GM23248 (cell line): ENCODE measurements at regions not wholly inside any gene's neighbourhood (a gene's known extent, or its start where the extent isn't known, plus 50 kb on each side); places are given as distances from the start of the nearest gene placed in this dataset.
"Not testable (repeated sequence)": the region's sequence is repeated elsewhere in the genome, so short reads cannot be mapped to it uniquely, and the experiment has no call there.

Source experiments
- DNase-seq: peaks from one replicate; pipeline ENCODE4 v3.0.0-alpha.2; 2015
- H2AFZ ChIP-seq: fragments of 200-600 bp; sonication (generic); 2 replicates; pipeline ENCODE4 v1.6.1; 2016; ENCODE audit warnings: antibody characterized with exemption
- H3F3A ChIP-seq: fragments of 200-600 bp; sonication (generic); 2 replicates; pipeline ENCODE4 v1.6.1; 2016; ENCODE audit warnings: mild to moderate bottlenecking, antibody characterized with exemption, mixed run types; ENCODE audit not compliant: insufficient read depth
- H3K27ac ChIP-seq: fragments of 200-600 bp; sonication (generic); 2 replicates; pipeline ENCODE4 v1.5.1; 2016; ENCODE audit warnings: mild to moderate bottlenecking
- H3K27me3 ChIP-seq: fragments of 200-600 bp; sonication (generic); replicated peaks from 2 replicates; pipeline ENCODE4 v1.6.1; 2016; ENCODE audit warnings: mild to moderate bottlenecking; ENCODE audit not compliant: insufficient read depth
- H3K36me3 ChIP-seq: fragments of 200-600 bp; sonication (generic); 2 replicates; pipeline ENCODE4 v1.6.1; 2016; ENCODE audit warnings: low read depth, mild to moderate bottlenecking
- H3K4me1 ChIP-seq: fragments of 200-600 bp; sonication (generic); 2 replicates; pipeline ENCODE4 v1.6.1; 2016; ENCODE audit warnings: mild to moderate bottlenecking; ENCODE audit not compliant: insufficient read depth
- H3K4me2 ChIP-seq: fragments of 200-600 bp; sonication (generic); one replicate; pipeline ENCODE4 v1.6.1; 2016; ENCODE audit warnings: mild to moderate bottlenecking; ENCODE audit not compliant: unreplicated experiment
- H3K4me3 ChIP-seq: fragments of 200-600 bp; sonication (generic); 2 replicates; pipeline ENCODE4 v1.5.1; 2016; ENCODE audit warnings: mild to moderate bottlenecking
- H3K79me2 ChIP-seq: fragments of 200-600 bp; sonication (generic); 2 replicates; pipeline ENCODE4 v1.6.1; 2016; ENCODE audit warnings: mild to moderate bottlenecking; ENCODE audit not compliant: insufficient read depth
- H3K9ac ChIP-seq: fragments of 200-600 bp; sonication (generic); 2 replicates; pipeline ENCODE4 v1.6.1; 2016; ENCODE audit warnings: mild to moderate bottlenecking
- H3K9me2 ChIP-seq: fragments of 200-600 bp; sonication (generic); 2 replicates; pipeline ENCODE4 v1.6.1; 2016; ENCODE audit warnings: mixed run types, mild to moderate bottlenecking, moderate library complexity; ENCODE audit not compliant: insufficient read depth
- H3K9me3 ChIP-seq: fragments of 200-600 bp; sonication (generic); one replicate; pipeline ENCODE4 v1.6.1; 2017; ENCODE audit warnings: low read depth
- H4K20me1 ChIP-seq: fragments of 200-600 bp; sonication (generic); 2 replicates; pipeline ENCODE4 v1.6.0; 2016; ENCODE audit not compliant: insufficient read depth
- EZH2 ChIP-seq: fragments of 200-600 bp; sonication (generic); IDR thresholded peaks from 2 replicates; pipeline ENCODE4 v1.6.1; 2018; ENCODE audit warnings: antibody characterized with exemption, mild to moderate bottlenecking; ENCODE audit not compliant: insufficient read depth, poor library complexity, severe bottlenecking
- EZH2phosphoT487 ChIP-seq: fragments of 200-600 bp; sonication (generic); IDR thresholded peaks from 2 replicates; pipeline ENCODE4 v1.6.1; 2018; ENCODE audit warnings: antibody characterized with exemption, moderate library complexity, mild to moderate bottlenecking, low read depth; ENCODE audit not compliant: insufficient read depth
- WGBS, 2 experiments: methylation state at CpG; one replicate each; pipeline ENCODE4 v1.1.6; 2015 to 2017; ENCODE audit warnings: low lambda C conversion rate in 2 of 2, low coverage in 1 of 2; ENCODE audit errors: missing lambda C conversion rate in 2 of 2; 5-methylcytosine and 5-hydroxymethylcytosine counted together
- in situ Hi-C: fragments of 300-500 bp; cut with MboI; formaldehyde crosslinking; loops from 2 replicates; pipeline ENCODE4 v1.15.0; 2020

DNA sequence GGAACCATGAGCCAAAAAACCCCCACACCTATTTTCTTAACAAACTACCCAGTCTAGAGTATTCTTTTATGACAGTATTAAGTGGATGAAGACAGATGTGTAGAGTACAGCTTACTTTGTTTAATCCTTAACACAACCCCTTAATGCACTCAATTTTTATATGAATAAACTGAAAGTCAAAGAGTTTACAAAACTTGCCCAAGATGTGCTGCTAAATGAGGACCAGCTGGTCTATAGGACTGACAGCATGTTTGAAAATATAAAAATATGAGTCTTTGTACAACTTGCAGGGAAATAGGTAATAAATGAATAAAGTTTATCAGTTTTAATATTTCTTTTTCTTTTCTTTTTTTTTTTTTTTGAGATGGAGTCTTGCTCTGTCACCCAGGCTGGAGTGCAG is 102.3 kb downstream of the ZFY start:
- H3K9me2 ChIP-seq: no peaks in the 10 kb centered on the region
- no peaks in the 10 kb centered on the region for H3K4me1 ChIP-seq
- H3F3A ChIP-seq: no peaks in the 10 kb centered on the region
- no peak overlapping the region for H3K4me2 ChIP-seq
- TF ChIP-seq EZH2phosphoT487: no peak
- TF ChIP-seq EZH2: no peak
- no peak for DNase-seq
- no peaks in the 10 kb centered on the region for H3K9me3 ChIP-seq
- no peaks in the 10 kb centered on the region for H3K79me2 ChIP-seq
- H3K27ac ChIP-seq: no peak overlapping the region
- H3K9ac ChIP-seq: no peak overlapping the region
- H3K4me3 ChIP-seq: no peak overlapping the region
- in situ Hi-C loops: no loop called here
- H2AFZ ChIP-seq: no peak overlapping the region
- H3K27me3 ChIP-seq: no peaks in the 10 kb centered on the region
- H4K20me1 ChIP-seq: no peaks in the 10 kb centered on the region
- no peaks in the 10 kb centered on the region for H3K36me3 ChIP-seq

DNA sequence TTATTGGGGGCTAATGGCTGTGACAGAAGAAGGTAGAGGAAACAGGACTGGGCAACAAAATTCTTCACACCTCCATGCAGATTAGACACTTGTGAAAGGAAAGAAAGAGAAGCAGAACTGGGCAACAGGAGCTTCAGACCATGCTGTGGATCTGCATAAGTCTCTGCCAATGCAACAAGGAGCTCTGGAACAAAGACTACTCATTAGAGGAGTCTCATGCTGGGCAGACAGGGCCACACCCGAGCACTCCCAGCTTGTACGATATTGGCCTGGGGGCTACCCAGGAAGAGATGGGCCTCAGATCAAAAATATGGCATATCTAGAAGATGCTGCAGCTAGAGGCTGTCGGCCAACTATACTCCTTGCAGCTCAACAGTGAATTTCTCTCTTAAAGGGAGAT is 105.2 kb downstream of the ZFY start:
- no peak overlapping the region for H3K9ac ChIP-seq
- 18 to 39% methylated on average over 3 of the region's 3 CpGs for WGBS, 2 experiments

DNA sequence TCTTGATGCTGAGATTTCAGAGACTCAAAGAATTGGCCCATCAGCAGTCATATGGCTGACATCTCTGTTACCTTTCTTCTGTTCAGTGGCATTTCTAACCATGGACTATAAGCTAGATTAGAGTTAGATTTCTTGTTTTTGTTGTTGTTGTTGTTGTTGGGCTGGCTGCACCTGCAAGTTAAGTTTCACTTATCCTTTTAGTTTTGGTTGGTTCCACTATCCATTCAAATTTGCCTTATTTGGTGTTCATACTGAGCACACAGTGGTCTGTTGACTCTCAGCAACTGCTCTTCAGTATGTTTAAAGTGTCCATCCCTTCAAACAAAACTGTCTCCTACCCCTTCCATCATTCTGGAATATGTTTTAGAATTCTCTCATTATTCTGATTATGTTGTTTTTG is 106.8 kb downstream of the ZFY start:
- no peak overlapping the region for H3K9ac ChIP-seq
- no peak overlapping the region for H3K4me3 ChIP-seq
- no peaks in the 10 kb centered on the region for H3K36me3 ChIP-seq
- H2AFZ ChIP-seq: no peak overlapping the region
- no peak overlapping the region for H3K27ac ChIP-seq
- H3K9me2 ChIP-seq: no peaks in the 10 kb centered on the region
- H3K79me2 ChIP-seq: no peaks in the 10 kb centered on the region
- H3K27me3 ChIP-seq: no peaks in the 10 kb centered on the region
- TF ChIP-seq EZH2: no peak
- in situ Hi-C loops: no loop called here
- no peaks in the 10 kb centered on the region for H3F3A ChIP-seq
- no peaks in the 10 kb centered on the region for H4K20me1 ChIP-seq
- H3K4me2 ChIP-seq: no peak overlapping the region
- no peaks in the 10 kb centered on the region for H3K4me1 ChIP-seq
- DNase-seq: no peak
- H3K9me3 ChIP-seq: no peaks in the 10 kb centered on the region

More for the DNA sequence above, 105.2 kb downstream of the ZFY start:
- no peaks in the 10 kb centered on the region for H3K79me2 ChIP-seq
- no peaks in the 10 kb centered on the region for H3K9me3 ChIP-seq
- in situ Hi-C loops: no loop called here
- no peaks in the 10 kb centered on the region for H3K36me3 ChIP-seq
- no peaks in the 10 kb centered on the region for H3F3A ChIP-seq
- H3K4me1 ChIP-seq: no peaks in the 10 kb centered on the region
- no peaks in the 10 kb centered on the region for H3K27me3 ChIP-seq
- no peak overlapping the region for H3K4me2 ChIP-seq
- no peak overlapping the region for H2AFZ ChIP-seq
- no peak overlapping the region for H3K27ac ChIP-seq
- H3K4me3 ChIP-seq: no peak overlapping the region
- no peak for DNase-seq
- no peak for TF ChIP-seq EZH2phosphoT487
- TF ChIP-seq EZH2: no peak
- H4K20me1 ChIP-seq: no peaks in the 10 kb centered on the region
- no peaks in the 10 kb centered on the region for H3K9me2 ChIP-seq

DNA sequence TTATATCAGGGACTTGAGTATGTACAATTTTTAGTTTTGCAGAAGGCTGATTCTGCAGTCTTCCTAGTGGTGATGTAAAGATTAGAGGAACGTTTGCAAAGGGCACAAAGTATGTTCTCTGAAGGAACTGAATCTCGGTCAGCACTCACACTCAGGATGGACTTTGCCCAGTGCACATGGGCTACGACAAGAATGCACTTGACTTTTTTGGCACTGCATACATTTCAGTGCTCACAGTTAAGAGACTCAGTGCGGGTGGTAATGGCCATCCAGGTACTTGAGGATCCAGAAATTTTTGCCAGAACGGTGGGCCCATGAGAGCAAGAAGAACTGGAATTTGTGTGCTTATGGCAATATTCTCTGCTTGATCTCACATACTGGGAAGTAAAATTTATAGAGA is 107.7 kb downstream of the ZFY start:
- Histone ChIP-seq H3K4me3 (no peak overlapping the region), H3K9ac (no peak overlapping the region), H3K27me3 (no peaks in the 10 kb centered on the region), H4K20me1 (no peaks in the 10 kb centered on the region), H3K36me3 (no peaks in the 10 kb centered on the region), H2AFZ (no peak overlapping the region), H3F3A (no peaks in the 10 kb centered on the region), H3K9me3 (no peaks in the 10 kb centered on the region), H3K27ac (no peak overlapping the region), H3K79me2 (no peaks in the 10 kb centered on the region), H3K4me2 (no peak overlapping the region), H3K4me1 (no peaks in the 10 kb centered on the region), H3K9me2 (no peaks in the 10 kb centered on the region)
- no peak for DNase-seq
- in situ Hi-C loops: no loop called here
- no peak for TF ChIP-seq EZH2
- TF ChIP-seq EZH2phosphoT487: no peak
- WGBS, 2 experiments: 19 to 20% methylated on average over 5 of the region's 5 CpGs

DNA sequence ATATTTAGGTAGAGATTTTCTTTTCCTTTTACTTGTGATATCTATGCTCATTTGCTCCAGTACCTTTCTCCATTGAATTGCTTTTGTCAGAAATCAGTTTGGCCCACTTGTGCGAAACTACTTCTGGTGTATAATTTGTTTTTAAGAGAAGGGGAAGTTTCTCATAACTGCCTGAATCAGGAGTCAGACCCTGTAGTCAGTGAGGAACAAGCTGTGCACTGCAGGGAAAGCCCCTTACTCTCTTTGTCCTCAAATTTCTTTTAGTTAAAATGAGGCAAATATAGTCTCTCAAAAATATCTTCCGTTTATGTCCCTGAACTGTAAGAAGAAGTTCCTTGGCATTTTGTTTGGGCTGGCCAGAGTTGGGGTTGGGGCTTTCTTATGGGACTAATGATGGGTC is 109.9 kb downstream of the ZFY start:
- in situ Hi-C loops: no loop called here
- H3F3A ChIP-seq: no peaks in the 10 kb centered on the region

DNA sequence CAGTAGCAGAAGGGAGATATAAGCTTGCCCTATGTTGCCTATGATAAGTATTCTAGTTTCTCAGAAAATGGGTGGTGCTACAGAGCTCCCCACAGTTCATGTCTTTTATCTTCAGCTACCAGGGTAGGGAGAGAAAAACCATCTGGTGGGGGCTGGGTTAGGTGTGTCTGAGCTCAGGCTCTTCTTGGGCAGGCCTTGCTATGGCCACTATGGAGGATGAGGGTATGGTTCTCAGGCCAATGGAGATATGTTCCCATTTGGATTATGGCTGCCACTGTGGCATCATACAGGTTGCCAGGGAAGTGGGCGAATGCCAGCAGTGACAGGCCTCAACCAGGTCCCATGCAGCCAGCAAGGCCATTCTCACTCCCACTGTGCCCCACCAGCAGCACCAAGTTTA is 120.3 kb downstream of the ZFY start:
- H3K9ac ChIP-seq, H4K20me1 ChIP-seq, H3F3A ChIP-seq, H3K9me2 ChIP-seq, H3K4me1 ChIP-seq, in situ Hi-C loops, H3K27ac ChIP-seq, H3K4me2 ChIP-seq, H3K79me2 ChIP-seq, H3K36me3 ChIP-seq, H3K27me3 ChIP-seq, H2AFZ ChIP-seq, H3K4me3 ChIP-seq, H3K9me3 ChIP-seq, DNase-seq: not testable (repeated sequence)
- WGBS, 2 experiments: no CpG with 5 or more reads among the region's 1 CpG

More for the DNA sequence above, 109.9 kb downstream of the ZFY start:
- H2AFZ ChIP-seq: no peak overlapping the region
- no peaks in the 10 kb centered on the region for H3K9me3 ChIP-seq
- no peaks in the 10 kb centered on the region for H3K36me3 ChIP-seq
- H3K9me2 ChIP-seq: no peaks in the 10 kb centered on the region
- no peak overlapping the region for H3K27ac ChIP-seq
- 77 to 92% methylated on average over 2 of the region's 2 CpGs for WGBS, 2 experiments
- DNase-seq: no peak
- H3K9ac ChIP-seq: no peak overlapping the region
- H3K79me2 ChIP-seq: no peaks in the 10 kb centered on the region
- H3K4me2 ChIP-seq: no peak overlapping the region
- TF ChIP-seq EZH2phosphoT487 (no peak), EZH2 (no peak)
- no peaks in the 10 kb centered on the region for H3K27me3 ChIP-seq
- H3K4me1 ChIP-seq: no peaks in the 10 kb centered on the region
- no peaks in the 10 kb centered on the region for H4K20me1 ChIP-seq
- no peak overlapping the region for H3K4me3 ChIP-seq

DNA sequence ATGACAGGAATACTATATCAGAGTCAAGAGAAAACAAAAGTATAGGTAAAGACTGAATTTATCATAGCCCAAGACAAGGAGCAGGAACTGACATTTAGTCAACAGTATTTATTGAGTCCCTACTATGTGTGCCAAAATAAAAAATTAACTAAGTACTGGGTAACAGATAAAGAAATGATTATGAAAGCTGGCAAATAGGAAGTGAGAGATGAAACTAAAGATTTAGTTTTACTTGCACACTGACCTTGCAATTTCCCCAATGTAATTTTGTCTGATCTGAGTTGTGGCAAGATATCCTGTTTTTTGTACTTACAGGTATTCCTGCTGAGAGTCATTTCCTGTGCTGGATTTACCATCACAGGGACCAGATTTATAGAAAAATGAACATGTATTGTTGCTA is 123.2 kb downstream of the ZFY start:
- DNase-seq, H3F3A ChIP-seq, H4K20me1 ChIP-seq, H3K9ac ChIP-seq, H3K36me3 ChIP-seq, H3K4me3 ChIP-seq, in situ Hi-C loops, H2AFZ ChIP-seq, H3K27me3 ChIP-seq, H3K4me1 ChIP-seq, H3K79me2 ChIP-seq, H3K27ac ChIP-seq, H3K9me2 ChIP-seq, H3K4me2 ChIP-seq, H3K9me3 ChIP-seq: not testable (repeated sequence)
